NCI-H2227 treated with DMSO at 0.1 percent for 48 hours (cell line): ENCODE measurements at regions not wholly inside any gene's neighbourhood (a gene's known extent, or its start where the extent isn't known, plus 50 kb on each side); places are given as distances from the start of the nearest gene placed in this dataset.
"Not testable (repeated sequence)": the region's sequence is repeated elsewhere in the genome, so short reads cannot be mapped to it uniquely, and the experiment has no call there.

ENCODE experiments used
- DNase-seq: peaks from one replicate; lab custom pipeline; 2025; lab: John Stamatoyannopoulos, UW

DNA sequence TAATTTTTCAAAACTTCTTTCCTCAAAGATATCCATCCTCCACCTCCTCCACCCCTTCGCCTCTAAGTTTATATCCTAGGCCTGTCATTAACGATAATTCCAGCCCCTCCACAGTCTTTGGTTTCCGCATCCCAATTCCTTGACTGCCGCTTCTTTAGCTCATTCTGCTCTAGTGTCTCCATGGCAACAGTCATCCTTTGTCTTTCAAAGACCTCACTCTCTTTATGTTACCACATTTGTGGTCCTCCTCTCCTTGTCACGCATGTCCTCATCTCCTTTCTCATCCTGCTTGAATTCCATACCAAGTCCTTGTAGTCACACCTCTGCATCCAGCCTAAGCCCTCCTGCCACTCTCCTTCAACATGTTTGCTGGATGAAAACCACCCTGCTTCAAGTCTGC, 511.2 kb upstream of the KLF6 start:
- no peak for DNase-seq

DNA sequence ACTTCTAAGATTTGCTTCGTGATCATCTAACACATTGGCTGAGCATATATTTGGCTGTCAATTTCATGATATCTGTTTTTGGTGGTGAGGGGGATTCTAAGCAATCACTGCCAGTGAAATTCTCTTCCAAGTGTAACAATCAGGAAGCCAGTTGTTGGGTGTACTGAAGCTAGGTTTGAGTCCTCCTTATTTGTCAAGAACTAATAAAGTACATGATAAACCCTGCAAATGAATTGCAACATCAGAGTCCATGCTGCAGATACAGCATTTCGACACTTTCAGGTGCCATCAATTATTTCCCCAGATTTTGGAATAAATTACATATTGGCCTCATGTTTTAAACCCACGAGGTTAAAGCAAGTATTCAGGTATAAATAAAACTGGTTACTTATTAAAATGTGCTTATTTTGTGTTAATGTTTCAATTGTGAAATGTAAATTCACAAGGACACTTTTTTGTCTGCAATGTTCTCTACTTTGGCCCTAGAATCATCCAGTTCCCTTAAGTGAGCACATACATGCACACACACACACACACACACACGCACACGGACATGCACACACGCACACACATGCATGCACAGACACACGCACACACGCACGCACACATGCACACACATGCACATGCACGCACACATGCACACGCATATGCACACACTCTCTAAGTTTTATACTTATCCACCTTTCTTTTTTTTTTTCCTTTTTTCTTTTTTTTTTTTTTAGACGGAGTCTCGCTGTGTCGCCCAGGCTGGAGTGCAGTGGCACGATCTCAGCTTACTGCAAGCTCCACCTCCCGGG, 510.2 kb upstream of the KLF6 start:
- DNase-seq: no peak

GRCh38 chr10:4294271-4294670, 509.3 kb upstream of the KLF6 start:
- no peak for DNase-seq

GRCh38 chr10:4291990-4292389, 507.0 kb upstream of the KLF6 start:
- no peak for DNase-seq

GRCh38 chr10:4285121-4285520, 500.1 kb upstream of the KLF6 start:
- no peak for DNase-seq

GRCh38 chr10:4283846-4284610, 499.0 kb upstream of the KLF6 start:
- DNase-seq: no peak

GRCh38 chr10:4282496-4282895, 497.5 kb upstream of the KLF6 start:
- DNase-seq: no peak

GRCh38 chr10:4281190-4281825, 496.3 kb upstream of the KLF6 start:
- no peak for DNase-seq

DNA sequence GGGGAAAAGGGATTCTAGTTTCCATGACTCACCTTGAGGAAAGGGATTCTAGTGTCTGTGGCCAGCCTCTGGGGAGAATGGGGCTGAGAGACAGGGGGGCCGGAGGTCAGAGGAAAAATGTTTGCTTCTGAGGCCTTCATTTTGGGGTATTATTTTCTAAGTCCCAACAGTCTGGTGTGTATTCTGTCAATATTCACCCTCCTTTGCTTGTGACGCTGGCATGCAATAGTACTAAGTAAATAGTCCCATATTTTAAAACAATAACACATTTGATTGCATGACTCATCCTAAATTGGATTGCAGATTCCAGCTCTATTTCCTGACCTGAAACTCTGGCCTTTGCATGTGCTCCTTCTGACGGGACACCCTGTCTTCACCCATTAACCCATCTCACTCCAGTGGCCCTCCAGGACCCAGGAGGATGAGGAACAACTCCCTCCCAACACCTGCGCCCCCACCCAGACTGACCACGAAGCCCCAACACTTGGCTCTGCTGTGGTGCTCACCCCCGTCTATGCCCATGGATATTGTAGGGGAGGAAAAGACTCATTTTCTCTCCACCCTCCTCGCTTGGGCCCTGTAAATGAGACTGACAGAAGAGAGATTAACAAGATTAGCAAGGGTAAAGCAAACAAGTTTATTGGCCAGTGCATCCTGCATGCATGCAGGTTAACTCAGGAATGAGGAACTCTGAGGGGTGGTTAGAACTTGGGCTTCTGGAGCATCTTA, 495.6 kb upstream of the KLF6 start:
- no peak for DNase-seq

DNA sequence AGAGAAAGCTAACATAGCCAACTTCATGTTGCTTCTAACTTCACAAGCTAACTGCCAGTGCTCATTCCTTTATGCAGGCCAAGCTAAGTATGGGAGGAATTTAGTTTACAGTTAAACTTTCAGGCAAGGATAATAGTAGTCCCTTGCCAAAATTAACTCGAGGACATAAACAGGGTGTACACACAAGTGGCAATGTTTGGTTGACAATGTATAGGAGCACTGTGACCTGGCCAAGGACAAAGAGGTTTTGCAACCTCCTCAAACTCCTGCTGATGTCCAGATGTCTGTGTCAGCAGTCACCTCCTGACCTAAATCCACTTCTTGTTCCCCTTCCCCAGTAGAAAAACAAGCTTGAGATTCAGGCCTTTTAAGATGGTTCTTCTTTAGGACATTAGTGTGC, 494.6 kb upstream of the KLF6 start:
- DNase-seq: no peak

- DNase-seq: no peak
These were observed 493.2 kb upstream of the KLF6 start for GRCh38 chr10:4278186-4278585.

- no peak for DNase-seq
These were observed 491.1 kb upstream of the KLF6 start for GRCh38 chr10:4276151-4276550.

GRCh38 chr10:4274671-4275070, 489.7 kb upstream of the KLF6 start:
- not testable (repeated sequence) for DNase-seq

GRCh38 chr10:4271193-4271592, 486.2 kb upstream of the KLF6 start:
- no peak for DNase-seq

DNA sequence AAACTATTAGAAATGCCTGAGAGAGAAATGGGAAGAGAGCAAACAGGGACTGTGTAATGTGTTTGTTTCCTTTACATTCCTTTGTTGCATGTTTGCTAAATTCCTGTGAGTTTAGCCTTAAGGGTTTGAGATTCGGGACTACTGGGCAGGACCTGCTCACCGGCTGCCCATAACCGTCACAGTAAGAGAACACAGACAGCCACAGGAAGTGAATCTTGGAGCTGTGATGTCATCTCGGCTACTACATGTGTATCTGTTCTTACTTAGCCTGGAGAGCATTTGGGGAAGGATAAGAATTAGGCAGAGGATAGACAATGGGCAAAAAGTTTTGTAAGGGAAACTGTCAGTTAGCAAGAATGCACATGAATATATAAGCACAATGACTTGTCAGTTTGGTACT, 485.1 kb upstream of the KLF6 start:
- no peak for DNase-seq

DNA sequence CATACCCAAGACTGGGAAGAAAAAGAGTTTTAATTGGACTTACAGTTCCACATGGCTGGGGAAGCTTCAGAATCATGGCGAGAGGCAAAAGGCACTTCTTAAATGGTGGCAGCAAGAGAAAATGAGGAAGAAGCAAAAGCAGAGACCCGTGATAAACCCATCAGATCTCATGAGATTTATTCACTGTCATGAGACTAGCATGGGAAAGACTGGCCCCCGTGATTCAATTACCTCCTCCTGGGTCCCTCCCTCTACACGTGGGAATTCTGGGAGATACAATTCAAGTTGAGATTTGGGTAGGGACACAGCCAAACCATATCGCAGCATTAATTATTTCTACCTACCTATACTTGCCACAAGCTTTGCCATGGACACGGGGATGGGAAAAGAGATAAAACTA, 483.5 kb upstream of the KLF6 start:
- DNase-seq: not testable (repeated sequence)

- DNase-seq: no peak
These were observed 482.2 kb upstream of the KLF6 start for GRCh38 chr10:4267086-4267773.

- DNase-seq: no peak
These were observed 481.5 kb upstream of the KLF6 start for GRCh38 chr10:4266416-4267085.

DNA sequence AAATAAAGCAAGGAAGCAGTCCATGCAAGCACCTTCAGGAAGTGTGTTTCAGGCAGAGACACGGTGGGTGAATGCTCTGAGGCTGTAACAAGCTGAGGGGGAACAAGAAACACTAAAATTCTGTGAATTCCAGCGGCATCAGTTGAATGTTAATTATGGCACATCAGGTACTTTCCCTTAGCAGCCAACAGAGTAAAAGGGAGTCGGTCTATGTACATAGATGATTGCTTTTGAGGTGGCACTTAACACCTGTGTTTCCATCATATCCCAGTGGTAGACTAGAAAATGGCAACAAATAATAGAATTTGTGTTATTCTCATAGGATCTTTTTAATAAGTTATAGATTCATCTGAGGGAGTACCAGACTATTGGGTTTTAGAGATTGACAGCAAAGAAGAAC, 481.0 kb upstream of the KLF6 start:
- no peak for DNase-seq

- DNase-seq: no peak
These were observed 479.3 kb upstream of the KLF6 start for GRCh38 chr10:4264209-4264865.

DNA sequence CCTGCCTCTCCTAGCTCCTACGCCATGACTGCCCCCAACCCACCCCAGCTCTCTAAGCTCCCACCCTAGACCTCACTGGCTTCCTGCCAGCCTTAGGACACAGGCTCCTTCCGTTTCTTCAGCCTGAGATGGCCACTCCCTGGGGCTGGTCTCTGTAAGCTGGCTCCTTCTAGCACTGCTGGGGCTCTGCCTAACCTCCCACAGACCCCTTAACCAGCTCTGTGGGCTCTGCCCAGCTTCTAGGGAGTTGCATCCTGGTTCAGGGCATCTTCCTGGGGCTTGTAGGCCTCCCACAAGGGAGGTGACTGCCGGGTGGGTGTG, 478.6 kb upstream of the KLF6 start:
- DNase-seq: no peak
